Fibroblast of the aortic adventitia (primary cell): ENCODE measurements at regions not wholly inside any gene's neighbourhood (a gene's known extent, or its start where the extent isn't known, plus 50 kb on each side); places are given as distances from the start of the nearest gene placed in this dataset.

ENCODE experiments used
- DNase-seq: peaks from one replicate; pipeline ENCODE4 v3.0.0-alpha.2; 2010; ENCODE audit warnings: low read depth
- H3K4me3 ChIP-seq: 2 replicates; pipeline ENCODE4 v1.5.1; 2011; ENCODE audit warnings: low read depth, mild to moderate bottlenecking, control low read depth, low read length, moderate library complexity
- CTCF ChIP-seq: IDR thresholded peaks from 2 replicates; pipeline ENCODE4 v1.5.1; 2011; ENCODE audit warnings: mild to moderate bottlenecking, low read length, control low read depth, inconsistent platforms; ENCODE audit not compliant: insufficient read depth

- DNase-seq: no peak
- no peak overlapping the region for H3K4me3 ChIP-seq
- no peak for TF ChIP-seq CTCF
Observed at GRCh38 chr14:98947911-98948595, 323.9 kb downstream of the BCL11B start.

GRCh38 chr14:98949051-98949450, 322.9 kb downstream of the BCL11B start:
- DNase-seq: no peak

GRCh38 chr14:98949481-98950135, 322.4 kb downstream of the BCL11B start:
- DNase-seq: no peak
- TF ChIP-seq CTCF: no peak
- H3K4me3 ChIP-seq: no peak overlapping the region

More at GRCh38 chr14:98949051-98949450, 322.9 kb downstream of the BCL11B start:
- no peak for TF ChIP-seq CTCF
- H3K4me3 ChIP-seq: no peak overlapping the region

GRCh38 chr14:98950353-98950895, 321.6 kb downstream of the BCL11B start:
- no peak overlapping the region for H3K4me3 ChIP-seq
- DNase-seq: no peak
- no peak for TF ChIP-seq CTCF

- no peak for TF ChIP-seq CTCF
- no peak overlapping the region for H3K4me3 ChIP-seq
- no peak for DNase-seq
Observed at GRCh38 chr14:98951031-98951430, 321.0 kb downstream of the BCL11B start.

- no peak for DNase-seq
- TF ChIP-seq CTCF: no peak
- H3K4me3 ChIP-seq: no peak overlapping the region
Observed at GRCh38 chr14:98951521-98952152, 320.4 kb downstream of the BCL11B start.
